HEK293 (cell line): ENCODE measurements at regions not wholly inside any gene's neighbourhood (a gene's known extent, or its start where the extent isn't known, plus 50 kb on each side); places are given as distances from the start of the nearest gene placed in this dataset.

ENCODE experiments used
- CTCF ChIA-PET: fragments of 350-600 bp; formaldehyde crosslinking; extraction: SDS; loops from one replicate; lab custom pipeline; 2021; ENCODE audit warnings: antibody characterized with exemption; lab: Yijun Ruan, JAX
- POLR2A ChIA-PET: fragments of 300-600 bp; formaldehyde crosslinking; extraction: SDS; loops from one replicate; lab custom pipeline; 2020; ENCODE audit warnings: antibody characterized with exemption, inconsistent platforms; lab: Yijun Ruan, JAX
- H3K27ac ChIP-seq: fragments of 200-500 bp; sonication (Bioruptor generic); 2 replicates; pipeline ENCODE4 v1.5.1; 2014; ENCODE audit warnings: low read depth, low read length, control low read depth, inconsistent platforms; ENCODE audit errors: extremely low read depth
- H3K36me3 ChIP-seq, 2 experiments: fragments of 200-500 bp in 1 of 2; sonication (Bioruptor generic) in 1 of 2; 1 replicate in 1 of 2; 2 replicates in 1 of 2; pipeline ENCODE4 v1.5.1; 2014 to 2017; ENCODE audit warnings: inconsistent platforms in 2 of 2, low read length in 2 of 2; ENCODE audit not compliant: control insufficient read depth in 2 of 2, insufficient read depth in 1 of 2
- H3K4me1 ChIP-seq: fragments of 200-500 bp; sonication (Bioruptor generic); 2 replicates; pipeline ENCODE4 v1.5.1; 2014; ENCODE audit warnings: mild to moderate bottlenecking, low read length, inconsistent platforms; ENCODE audit not compliant: control insufficient read depth, insufficient read depth
- H3K4me3 ChIP-seq: 2 replicates; pipeline ENCODE4 v1.5.1; 2011; ENCODE audit warnings: low read depth, mild to moderate bottlenecking, control low read depth, low read length, moderate library complexity
- H3K9me3 ChIP-seq: fragments of 200-500 bp; sonication (Bioruptor generic); 2 replicates; pipeline ENCODE4 v1.5.1; 2014; ENCODE audit warnings: low read depth, low read length, inconsistent platforms; ENCODE audit not compliant: control insufficient read depth, insufficient read depth
- FEZF1 ChIP-seq: fragments of 450-650 bp; formaldehyde crosslinking; IDR thresholded peaks from 2 replicates; pipeline ENCODE4 v1.5.1; 2016; ENCODE audit warnings: missing biosample characterization, missing genetic modification characterization
- IKZF3 ChIP-seq: fragments of 450-650 bp; IDR thresholded peaks from 2 replicates; pipeline ENCODE4 v1.5.0; 2018; ENCODE audit warnings: missing biosample characterization, mild to moderate bottlenecking, missing genetic modification characterization, moderate library complexity
- REPIN1 ChIP-seq: fragments of 450-650 bp; formaldehyde crosslinking; IDR thresholded peaks from 2 replicates; pipeline ENCODE4 v1.5.1; 2017; ENCODE audit warnings: missing biosample characterization, missing genetic modification characterization, low read depth
- TCF7L2 ChIP-seq: IDR thresholded peaks from 2 replicates; pipeline ENCODE4 v1.6.1; 2011; ENCODE audit warnings: low read depth, mild to moderate bottlenecking, inconsistent platforms, low read length, moderate library complexity, borderline replicate concordance
- ZBTB48 ChIP-seq: fragments of 450-650 bp; formaldehyde crosslinking; IDR thresholded peaks from 2 replicates; pipeline ENCODE4 v1.5.1; 2016; ENCODE audit warnings: missing biosample characterization, missing genetic modification characterization
- ZBTB8A ChIP-seq: fragments of 450-650 bp; formaldehyde crosslinking; IDR thresholded peaks from 2 replicates; pipeline ENCODE4 v1.5.1; 2016; ENCODE audit warnings: missing biosample characterization, missing genetic modification characterization
- ZEB2 ChIP-seq: fragments of 450-650 bp; formaldehyde crosslinking; IDR thresholded peaks from 2 replicates; pipeline ENCODE4 v1.5.1; 2016; ENCODE audit warnings: missing biosample characterization, missing genetic modification characterization
- ZFP3 ChIP-seq: fragments of 450-650 bp; formaldehyde crosslinking; IDR thresholded peaks from 2 replicates; pipeline ENCODE4 v1.5.1; 2016; ENCODE audit warnings: low read depth, missing biosample characterization, missing genetic modification characterization
- ZFP69B ChIP-seq: fragments of 450-650 bp; formaldehyde crosslinking; IDR thresholded peaks from 2 replicates; pipeline ENCODE4 v1.5.1; 2016; ENCODE audit warnings: missing biosample characterization, missing genetic modification characterization
- ZNF133 ChIP-seq: fragments of 450-650 bp; formaldehyde crosslinking; IDR thresholded peaks from 2 replicates; pipeline ENCODE4 v1.5.1; 2016; ENCODE audit warnings: missing biosample characterization, missing genetic modification characterization
- ZNF16 ChIP-seq: fragments of 450-650 bp; formaldehyde crosslinking; IDR thresholded peaks from 2 replicates; pipeline ENCODE4 v1.5.1; 2016; ENCODE audit warnings: low read depth, missing biosample characterization, missing genetic modification characterization
- ZNF2 ChIP-seq: fragments of 450-650 bp; formaldehyde crosslinking; IDR thresholded peaks from 2 replicates; pipeline ENCODE4 v1.5.1; 2016; ENCODE audit warnings: missing biosample characterization, missing genetic modification characterization
- ZNF214 ChIP-seq: fragments of 450-650 bp; formaldehyde crosslinking; IDR thresholded peaks from 2 replicates; pipeline ENCODE4 v1.5.1; 2017; ENCODE audit warnings: missing biosample characterization, mild to moderate bottlenecking, missing genetic modification characterization, borderline replicate concordance
- ZNF23 ChIP-seq: fragments of 450-650 bp; formaldehyde crosslinking; IDR thresholded peaks from 2 replicates; pipeline ENCODE4 v1.5.1; 2016; ENCODE audit warnings: missing biosample characterization, missing genetic modification characterization, borderline replicate concordance
- ZNF302 ChIP-seq: fragments of 450-650 bp; formaldehyde crosslinking; IDR thresholded peaks from 2 replicates; pipeline ENCODE4 v1.5.1; 2016; ENCODE audit warnings: missing biosample characterization, missing genetic modification characterization, low read depth
- ZNF350 ChIP-seq: fragments of 450-650 bp; formaldehyde crosslinking; IDR thresholded peaks from 2 replicates; pipeline ENCODE4 v1.5.0; 2017; ENCODE audit warnings: missing biosample characterization, mild to moderate bottlenecking, missing genetic modification characterization
- ZNF354C ChIP-seq: fragments of 450-650 bp; formaldehyde crosslinking; IDR thresholded peaks from 2 replicates; pipeline ENCODE4 v1.5.1; 2016; ENCODE audit warnings: missing biosample characterization, missing genetic modification characterization, low read depth, borderline replicate concordance
- ZNF366 ChIP-seq: fragments of 450-650 bp; formaldehyde crosslinking; conservative IDR thresholded peaks from 2 replicates; pipeline ENCODE4 v1.5.1; 2016; ENCODE audit warnings: missing biosample characterization, missing genetic modification characterization
- ZNF555 ChIP-seq: fragments of 450-650 bp; formaldehyde crosslinking; conservative IDR thresholded peaks from 2 replicates; pipeline ENCODE4 v1.5.1; 2017; ENCODE audit warnings: missing biosample characterization, mild to moderate bottlenecking, missing genetic modification characterization, inconsistent platforms
- ZNF585B ChIP-seq: fragments of 450-650 bp; formaldehyde crosslinking; IDR thresholded peaks from 2 replicates; pipeline ENCODE4 v1.5.1; 2016; ENCODE audit warnings: missing biosample characterization, missing genetic modification characterization
- ZNF610 ChIP-seq: fragments of 450-650 bp; formaldehyde crosslinking; IDR thresholded peaks from 2 replicates; pipeline ENCODE4 v1.5.1; 2016; ENCODE audit warnings: missing biosample characterization, missing genetic modification characterization, borderline replicate concordance
- ZNF664 ChIP-seq: fragments of 450-650 bp; formaldehyde crosslinking; IDR thresholded peaks from 2 replicates; pipeline ENCODE4 v1.5.1; 2016; ENCODE audit warnings: missing biosample characterization, missing genetic modification characterization
- ZNF707 ChIP-seq: fragments of 450-650 bp; formaldehyde crosslinking; IDR thresholded peaks from 2 replicates; pipeline ENCODE4 v1.5.1; 2016; ENCODE audit warnings: missing biosample characterization, missing genetic modification characterization
- ZNF837 ChIP-seq: fragments of 450-650 bp; formaldehyde crosslinking; IDR thresholded peaks from 2 replicates; pipeline ENCODE4 v1.5.1; 2016; ENCODE audit warnings: missing biosample characterization, missing genetic modification characterization
- TF ChIP-seq, protein P1 (sequence below): fragments of 450-650 bp; formaldehyde crosslinking; IDR thresholded peaks from 2 replicates; pipeline ENCODE4 v1.5.1; 2016; ENCODE audit warnings: missing biosample characterization, missing genetic modification characterization
- TF ChIP-seq, protein P2 (sequence below): fragments of 450-650 bp; formaldehyde crosslinking; IDR thresholded peaks from 2 replicates; pipeline ENCODE4; 2016; ENCODE audit warnings: missing biosample characterization, missing genetic modification characterization

DNA sequence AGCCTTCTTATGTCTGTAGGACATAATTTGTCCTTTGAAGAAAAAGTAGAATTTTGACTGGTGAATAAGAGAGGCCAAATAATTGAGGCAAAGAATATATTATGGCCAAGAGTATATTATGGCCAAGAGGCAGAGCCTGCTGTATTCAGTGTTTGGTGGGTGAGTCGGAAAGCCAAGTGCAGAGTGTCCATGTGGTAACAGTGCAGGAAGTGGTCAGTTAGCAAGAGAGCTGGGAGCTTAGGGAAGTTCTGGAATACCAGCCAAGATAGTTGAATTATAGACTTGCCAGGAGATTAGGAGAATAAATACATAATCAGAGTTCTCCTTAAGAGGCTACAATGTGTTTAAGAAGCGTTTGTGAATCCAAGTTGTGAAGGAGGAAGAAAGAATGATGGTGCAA, 131.5 kb upstream of the LMO4 start:
- ChIA-PET CTCF (no interaction called here), POLR2A (no interaction called here)
- H3K27ac ChIP-seq, result no peak overlapping the region
- H3K36me3 ChIP-seq, result no peaks in the 10 kb centered on the region
- no peak overlapping the region for H3K4me3 ChIP-seq
- H3K9me3 ChIP-seq, result no peaks in the 10 kb centered on the region
- no peaks in the 10 kb centered on the region for H3K4me1 ChIP-seq
- TF ChIP-seq, protein P1, sequence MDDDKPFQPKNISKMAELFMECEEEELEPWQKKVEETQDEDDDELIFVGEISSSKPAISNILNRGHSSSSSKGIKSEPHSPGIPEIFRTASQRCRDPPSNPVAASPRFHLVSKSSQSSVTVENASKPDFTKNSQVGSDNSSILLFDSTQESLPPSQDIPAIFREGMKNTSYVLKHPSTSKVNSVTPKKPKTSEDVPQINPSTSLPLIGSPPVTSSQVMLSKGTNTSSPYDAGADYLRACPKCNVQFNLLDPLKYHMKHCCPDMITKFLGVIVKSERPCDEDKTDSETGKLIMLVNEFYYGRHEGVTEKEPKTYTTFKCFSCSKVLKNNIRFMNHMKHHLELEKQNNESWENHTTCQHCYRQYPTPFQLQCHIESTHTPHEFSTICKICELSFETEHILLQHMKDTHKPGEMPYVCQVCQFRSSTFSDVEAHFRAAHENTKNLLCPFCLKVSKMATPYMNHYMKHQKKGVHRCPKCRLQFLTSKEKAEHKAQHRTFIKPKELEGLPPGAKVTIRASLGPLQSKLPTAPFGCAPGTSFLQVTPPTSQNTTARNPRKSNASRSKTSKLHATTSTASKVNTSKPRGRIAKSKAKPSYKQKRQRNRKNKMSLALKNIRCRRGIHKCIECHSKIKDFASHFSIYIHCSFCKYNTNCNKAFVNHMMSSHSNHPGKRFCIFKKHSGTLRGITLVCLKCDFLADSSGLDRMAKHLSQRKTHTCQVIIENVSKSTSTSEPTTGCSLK, result no peak
- TF ChIP-seq, protein P2, sequence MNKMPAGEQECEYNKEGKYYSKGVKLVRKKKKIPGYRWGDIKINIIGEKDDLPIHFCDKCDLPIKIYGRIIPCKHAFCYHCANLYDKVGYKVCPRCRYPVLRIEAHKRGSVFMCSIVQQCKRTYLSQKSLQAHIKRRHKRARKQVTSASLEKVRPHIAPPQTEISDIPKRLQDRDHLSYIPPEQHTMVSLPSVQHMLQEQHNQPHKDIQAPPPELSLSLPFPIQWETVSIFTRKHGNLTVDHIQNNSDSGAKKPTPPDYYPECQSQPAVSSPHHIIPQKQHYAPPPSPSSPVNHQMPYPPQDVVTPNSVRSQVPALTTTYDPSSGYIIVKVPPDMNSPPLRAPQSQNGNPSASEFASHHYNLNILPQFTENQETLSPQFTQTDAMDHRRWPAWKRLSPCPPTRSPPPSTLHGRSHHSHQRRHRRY, result no peak
- TF ChIP-seq ZNF585B (tag by site-specific recombination) (no peak), TCF7L2 (no peak), ZNF354C (no peak), ZNF610 (tag by site-specific recombination) (no peak), ZBTB48 (tag by site-specific recombination) (no peak), ZNF555 (no peak), ZNF214 (tag by site-specific recombination) (no peak), ZNF664 (tag by site-specific recombination) (no peak), ZNF707 (tag by site-specific recombination) (no peak), ZNF16 (tag by site-specific recombination) (no peak), FEZF1 (no peak)

DNA sequence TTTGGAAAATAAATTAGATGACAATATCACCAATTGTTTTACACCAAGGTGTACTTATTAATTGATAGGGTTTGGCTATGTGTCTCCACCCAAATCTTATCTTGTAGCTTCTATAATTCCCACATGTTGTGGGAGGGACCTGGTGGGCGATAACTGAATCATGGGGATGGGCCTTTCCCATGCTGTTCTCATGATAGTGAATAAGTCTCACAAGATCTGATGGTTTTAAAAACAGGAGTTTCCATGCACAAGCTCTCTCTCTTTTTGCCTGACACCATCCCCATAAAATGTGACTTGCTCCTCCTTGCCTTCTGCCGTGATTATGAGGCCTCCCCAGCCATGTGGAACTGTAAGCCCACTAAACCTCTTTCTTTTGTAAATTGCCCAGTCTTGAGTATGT, 131.0 kb upstream of the LMO4 start:
- Histone ChIP-seq H3K27ac (no peak overlapping the region), H3K36me3 (no peaks in the 10 kb centered on the region), H3K9me3 (no peaks in the 10 kb centered on the region), H3K4me1 (no peaks in the 10 kb centered on the region), H3K4me3 (no peak overlapping the region)
- POLR2A ChIA-PET, result no interaction called here
- CTCF ChIA-PET, result no interaction called here
- TF ChIP-seq ZNF837 (tag by site-specific recombination) (no peak), ZNF133 (no peak), ZBTB8A (tag by site-specific recombination) (no peak), ZNF302 (tag by site-specific recombination) (no peak), ZFP69B (tag by site-specific recombination) (no peak), REPIN1 (tag by site-specific recombination) (no peak), ZNF2 (no peak), ZNF23 (tag by site-specific recombination) (no peak), ZNF366 (tag by site-specific recombination) (no peak), ZEB2 (tag by site-specific recombination) (no peak), IKZF3 (tag by site-specific recombination) (no peak), ZFP3 (tag by site-specific recombination) (no peak), ZNF350 (tag by site-specific recombination) (no peak)
